Kidney (tissue), 13 donors: ENCODE measurements at regions not wholly inside any gene's neighbourhood (a gene's known extent, or its start where the extent isn't known, plus 50 kb on each side); places are given as distances from the start of the nearest gene placed in this dataset.

ENCODE experiments used
- DNase-seq, 5 donors: peaks; one replicate each; pipeline ENCODE4 v3.0.0-alpha.2; 2013 to 2020
- FAIRE-seq: peaks from 2 replicates; lab custom pipeline; 2012; peaks lifted over from hg19 to GRCh38; lab: Jason Lieb, UNC
- H3K27ac ChIP-seq, 2 donors: one replicate each; pipeline ENCODE4 v1.7.0; 2013; ENCODE audit warnings: low read depth in 2 of 2, low read length in 2 of 2, inconsistent platforms in 1 of 2
- H3K27me3 ChIP-seq: one replicate; pipeline ENCODE4 v1.7.1; 2013; ENCODE audit warnings: low read length, inconsistent platforms; ENCODE audit not compliant: control insufficient read depth, insufficient read depth
- H3K36me3 ChIP-seq, 3 donors: one replicate each; pipeline versions ENCODE4 v1.7.0 to v1.7.1; 2013; ENCODE audit warnings: low read length in 3 of 3, control low read depth in 1 of 3, inconsistent platforms in 1 of 3; ENCODE audit not compliant: insufficient read depth in 3 of 3, control insufficient read depth in 2 of 3
- H3K4me1 ChIP-seq, 3 donors: one replicate each; pipeline versions ENCODE4 v1.7.0 to v1.7.1; 2013; ENCODE audit warnings: low read length in 3 of 3, inconsistent platforms in 1 of 3, low read depth in 1 of 3; ENCODE audit not compliant: control insufficient read depth in 2 of 3, insufficient read depth in 2 of 3
- H3K4me3 ChIP-seq, 3 donors: one replicate each; pipeline versions ENCODE4 v1.7.0 to v1.8.1; 2013; ENCODE audit warnings: low read length in 3 of 3, control low read depth in 1 of 3, inconsistent platforms in 1 of 3
- H3K9ac ChIP-seq, 3 donors: one replicate each; pipeline versions ENCODE4 v1.7.0 to v1.7.1; 2013; ENCODE audit warnings: low read length in 3 of 3, control low read depth in 1 of 3, inconsistent platforms in 1 of 3
- H3K9me3 ChIP-seq, 3 donors: one replicate each; pipeline versions ENCODE4 v1.7.0 to v1.7.1; 2013; ENCODE audit warnings: low read length in 3 of 3, control low read depth in 1 of 3, inconsistent platforms in 1 of 3; ENCODE audit not compliant: control insufficient read depth in 2 of 3, insufficient read depth in 1 of 3
- intact Hi-C: fragments of 100-400 bp; cut with DNase I; formaldehyde crosslinking; loops from one replicate; pipeline ENCODE4 v1.11.1; 2022
- TF ChIP-seq, protein P1 (sequence below): IDR thresholded peaks from 3 replicates; pipeline ENCODE4 v1.5.1; 2012; ENCODE audit warnings: mild to moderate bottlenecking, moderate library complexity, borderline replicate concordance; ENCODE audit not compliant: insufficient read depth; ENCODE audit errors: extremely low read depth
- donor health status: control.
- donor health status: control.
- donor health status: control.
- donor health status: control.
- donor health status: control.
- donor health status: DM: yes; HTN: yes; CAD: no.
- donor health status: Normal renal cell carcinoma (clear cell type).

DNA sequence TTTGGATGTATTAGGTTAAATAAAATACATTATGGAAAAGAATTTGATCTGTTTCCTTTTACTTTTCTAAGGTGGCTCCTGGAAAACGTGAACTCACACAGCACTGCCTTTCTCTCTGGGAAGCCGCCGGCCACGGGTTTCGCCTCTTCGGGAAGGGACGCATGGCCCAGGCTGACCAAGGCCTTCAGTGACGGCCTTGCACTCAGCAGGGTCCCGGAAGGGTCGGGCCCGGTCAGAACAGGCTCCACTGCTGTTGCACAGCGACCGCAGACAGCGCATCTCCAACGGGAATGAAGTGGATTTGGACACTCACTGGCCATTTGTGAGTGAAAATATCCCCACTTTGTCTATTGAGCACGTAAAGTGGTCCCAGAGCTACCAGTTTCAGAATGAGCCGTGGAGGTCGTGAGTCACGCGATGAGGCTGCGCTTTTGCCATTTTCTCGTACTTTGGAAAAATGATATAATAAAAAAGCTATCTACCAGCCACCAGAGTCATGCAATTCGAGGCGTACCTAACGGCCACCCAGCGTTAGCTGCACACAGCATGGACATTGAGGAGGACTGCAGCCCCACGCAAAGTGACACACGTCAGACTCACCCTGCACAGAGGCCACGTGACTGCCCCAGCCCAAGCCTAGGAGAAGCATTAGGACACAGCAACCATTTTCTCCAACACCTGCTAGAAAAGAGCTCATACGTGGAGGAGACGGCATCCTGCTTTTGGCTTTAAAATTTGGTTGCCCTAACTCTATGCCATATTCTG is 244.3 kb downstream of the TTLL2 start:
- Histone ChIP-seq H3K4me1 (peaks cover 0 to 8% (median 2%) of the 10 kb centered on the region in 3 donors), H3K27ac (no peak overlapping the region), H3K36me3 (no peaks in the 10 kb centered on the region), H3K4me3 (no peak overlapping the region), H3K9me3 (no peaks in the 10 kb centered on the region), H3K9ac (no peak overlapping the region), H3K27me3 (no peaks in the 10 kb centered on the region)
- intact Hi-C loops: no loop called here
- no peak for DNase-seq
- TF ChIP-seq, protein P1, sequence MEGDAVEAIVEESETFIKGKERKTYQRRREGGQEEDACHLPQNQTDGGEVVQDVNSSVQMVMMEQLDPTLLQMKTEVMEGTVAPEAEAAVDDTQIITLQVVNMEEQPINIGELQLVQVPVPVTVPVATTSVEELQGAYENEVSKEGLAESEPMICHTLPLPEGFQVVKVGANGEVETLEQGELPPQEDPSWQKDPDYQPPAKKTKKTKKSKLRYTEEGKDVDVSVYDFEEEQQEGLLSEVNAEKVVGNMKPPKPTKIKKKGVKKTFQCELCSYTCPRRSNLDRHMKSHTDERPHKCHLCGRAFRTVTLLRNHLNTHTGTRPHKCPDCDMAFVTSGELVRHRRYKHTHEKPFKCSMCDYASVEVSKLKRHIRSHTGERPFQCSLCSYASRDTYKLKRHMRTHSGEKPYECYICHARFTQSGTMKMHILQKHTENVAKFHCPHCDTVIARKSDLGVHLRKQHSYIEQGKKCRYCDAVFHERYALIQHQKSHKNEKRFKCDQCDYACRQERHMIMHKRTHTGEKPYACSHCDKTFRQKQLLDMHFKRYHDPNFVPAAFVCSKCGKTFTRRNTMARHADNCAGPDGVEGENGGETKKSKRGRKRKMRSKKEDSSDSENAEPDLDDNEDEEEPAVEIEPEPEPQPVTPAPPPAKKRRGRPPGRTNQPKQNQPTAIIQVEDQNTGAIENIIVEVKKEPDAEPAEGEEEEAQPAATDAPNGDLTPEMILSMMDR: no peak
- FAIRE-seq: no peak

DNA sequence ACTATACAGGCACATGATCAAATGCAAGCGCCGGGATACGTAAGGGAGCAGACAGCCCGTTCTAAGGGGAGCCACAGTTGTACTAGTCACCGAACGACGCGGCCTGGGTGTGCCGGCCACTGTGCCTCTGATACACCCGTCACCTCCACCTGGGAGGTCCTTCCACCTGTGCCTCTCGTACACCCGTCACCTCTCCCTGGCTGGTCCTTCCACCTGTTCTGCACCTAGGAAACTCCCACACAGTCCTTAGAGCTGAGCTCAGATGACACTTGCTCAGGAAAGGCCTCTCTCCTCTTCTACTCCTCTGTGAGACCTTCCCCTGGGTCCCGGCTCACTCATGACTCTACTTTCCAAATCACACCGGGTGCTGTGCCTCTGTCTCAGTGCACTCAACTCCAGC is 245.0 kb downstream of the TTLL2 start:
- DNase-seq: no peak
- intact Hi-C loops: no loop called here
- no peak for FAIRE-seq

DNA sequence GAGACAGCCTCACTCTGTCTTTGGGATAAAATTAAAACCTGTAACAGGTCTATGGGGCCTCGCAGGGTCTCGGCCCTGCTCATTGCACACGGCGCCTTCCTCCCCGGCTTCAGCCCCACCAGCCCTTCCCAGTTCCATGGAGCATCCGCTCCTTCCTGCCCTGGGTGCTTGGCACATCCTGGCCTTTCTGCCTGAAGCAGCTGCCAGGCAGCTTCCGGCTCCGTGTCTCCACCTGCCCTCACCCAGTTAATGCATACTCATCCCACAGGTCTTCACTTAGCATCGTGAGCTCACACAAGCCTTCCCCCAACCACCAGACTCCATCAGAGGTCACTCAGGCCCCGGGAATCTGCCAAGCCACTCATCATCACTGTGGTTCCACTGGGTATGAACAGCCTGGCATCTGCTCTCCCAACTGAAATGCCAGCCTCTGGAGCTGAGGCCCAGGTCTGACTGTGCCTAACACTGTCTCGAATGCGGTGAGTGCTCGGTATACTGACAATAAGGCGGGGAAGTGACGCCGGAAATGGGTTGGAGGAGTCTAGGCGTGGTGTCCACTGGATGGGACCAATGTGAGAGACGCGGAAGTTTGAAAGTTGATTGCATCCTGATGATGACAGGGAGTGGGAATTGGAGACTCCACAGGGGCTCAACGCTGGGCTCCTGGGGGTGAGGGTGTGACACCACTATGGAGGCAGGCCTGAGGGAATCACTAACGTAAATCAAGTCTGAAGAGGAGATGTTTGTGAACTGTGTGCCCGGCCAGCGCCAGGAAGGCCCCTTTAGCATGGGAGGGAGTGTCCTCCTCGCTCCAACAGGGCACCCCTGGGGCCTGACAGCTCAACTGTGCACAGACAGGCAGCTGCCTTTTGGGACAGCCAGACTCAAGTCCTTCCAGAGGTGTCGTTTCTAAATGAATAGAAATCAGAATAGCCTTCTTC is 245.8 kb downstream of the TTLL2 start:
- no peaks in the 10 kb centered on the region for H3K9me3 ChIP-seq
- intact Hi-C loops: no loop called here

More for the DNA sequence above, 245.0 kb downstream of the TTLL2 start:
- Histone ChIP-seq H3K27ac (no peak overlapping the region), H3K36me3 (no peaks in the 10 kb centered on the region), H3K27me3 (no peaks in the 10 kb centered on the region), H3K9ac (no peak overlapping the region), H3K4me1 (peaks cover 0 to 11% (median 2%) of the 10 kb centered on the region in 3 donors), H3K9me3 (no peaks in the 10 kb centered on the region), H3K4me3 (no peak overlapping the region)
- TF ChIP-seq, protein P1: no peak

More for the DNA sequence above, 245.8 kb downstream of the TTLL2 start:
- no peak for FAIRE-seq
- no peaks in the 10 kb centered on the region for H3K36me3 ChIP-seq
- TF ChIP-seq, protein P1: no peak
- H3K4me3 ChIP-seq: no peak overlapping the region
- H3K4me1 ChIP-seq: peaks cover 0 to 13% (median 2%) of the 10 kb centered on the region in 3 donors
- no peak for DNase-seq
- H3K27me3 ChIP-seq: no peaks in the 10 kb centered on the region
- no peak overlapping the region for H3K9ac ChIP-seq
- no peak overlapping the region for H3K27ac ChIP-seq
